HG03565 (cell line): ENCODE measurements at regions not wholly inside any gene's neighbourhood (a gene's known extent, or its start where the extent isn't known, plus 50 kb on each side); places are given as distances from the start of the nearest gene placed in this dataset.
"Not testable (repeated sequence)": the region's sequence is repeated elsewhere in the genome, so short reads cannot be mapped to it uniquely, and the experiment has no call there.

Source experiments
- ATAC-seq: cut with Tn5 transposase; IDR thresholded peaks from one replicate; pipeline ENCODE4 v1.9.1; 2021; ENCODE audit warnings: mild to moderate bottlenecking, moderate library complexity; ENCODE audit not compliant: unreplicated experiment

- ATAC-seq = no peak
These were observed 116.7 kb upstream of the PLCL2 start for GRCh38 chr3:16768014-16768413.

- ATAC-seq = no peak
These were observed 115.8 kb upstream of the PLCL2 start for GRCh38 chr3:16768956-16769355.

- ATAC-seq = no peak
These were observed 115.2 kb upstream of the PLCL2 start for GRCh38 chr3:16769525-16769924.

- ATAC-seq = no peak
These were observed 114.7 kb upstream of the PLCL2 start for GRCh38 chr3:16770021-16770420.

GRCh38 chr3:16770792-16771191, 114.0 kb upstream of the PLCL2 start:
- no peak for ATAC-seq

- ATAC-seq = not testable (repeated sequence)
These were observed 111.2 kb upstream of the PLCL2 start for GRCh38 chr3:16773594-16773993.

- ATAC-seq = not testable (repeated sequence)
These were observed 110.2 kb upstream of the PLCL2 start for GRCh38 chr3:16774536-16774935.

GRCh38 chr3:16784973-16785372, 99.8 kb upstream of the PLCL2 start:
- ATAC-seq = no peak

GRCh38 chr3:16785465-16785864, 99.3 kb upstream of the PLCL2 start:
- ATAC-seq = no peak

- ATAC-seq = no peak
These were observed 96.2 kb upstream of the PLCL2 start for GRCh38 chr3:16788440-16789056.

- no peak for ATAC-seq
These were observed 95.2 kb upstream of the PLCL2 start for GRCh38 chr3:16789344-16790120.

GRCh38 chr3:16790432-16791400, 94.0 kb upstream of the PLCL2 start:
- ATAC-seq = no peak

- no peak for ATAC-seq
These were observed 91.4 kb upstream of the PLCL2 start for GRCh38 chr3:16793321-16793720.

GRCh38 chr3:16794257-16794656, 90.5 kb upstream of the PLCL2 start:
- ATAC-seq = no peak

GRCh38 chr3:16795581-16795980, 89.2 kb upstream of the PLCL2 start:
- ATAC-seq = no peak

GRCh38 chr3:16797831-16798230, 86.9 kb upstream of the PLCL2 start:
- ATAC-seq = no peak

GRCh38 chr3:16798738-16799137, 86.0 kb upstream of the PLCL2 start:
- no peak for ATAC-seq

- no peak for ATAC-seq
These were observed 84.4 kb upstream of the PLCL2 start for GRCh38 chr3:16800361-16800760.

GRCh38 chr3:16801223-16801622, 83.5 kb upstream of the PLCL2 start:
- no peak for ATAC-seq

- no peak for ATAC-seq
These were observed 83.1 kb upstream of the PLCL2 start for GRCh38 chr3:16801698-16802097.

GRCh38 chr3:16802389-16802788, 82.4 kb upstream of the PLCL2 start:
- ATAC-seq = peak; percentile 82
